ENCODE measurements at regions not wholly inside any gene's neighbourhood (a gene's known extent, or its start where the extent isn't known, plus 50 kb on each side); places are given as distances from the start of the nearest gene placed in this dataset.

DNA sequence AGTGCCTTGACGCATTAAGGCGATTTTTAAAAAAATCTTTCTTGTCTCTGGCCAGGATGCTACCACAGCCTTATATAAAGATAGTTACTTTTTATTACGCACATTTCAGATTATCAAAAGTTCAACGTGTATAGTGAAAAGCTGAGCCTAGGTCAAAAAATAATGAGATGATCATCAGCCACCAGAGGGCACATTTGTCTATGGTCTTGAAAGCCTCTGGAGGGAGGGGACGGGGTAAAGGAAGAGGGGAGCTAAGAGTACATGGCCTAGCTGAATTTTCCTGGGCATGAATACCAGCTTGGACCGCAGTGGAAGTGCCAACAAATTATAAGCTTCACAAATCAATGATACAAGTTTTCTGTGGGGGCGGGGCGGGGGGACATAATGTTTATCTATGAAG lies 285.9 kb upstream of the SMIM30 start:
- TF ChIP-seq POLR2A (IDR thresholded peaks at IDR 0.05) (no peak), POLR2AphosphoS5 (IDR thresholded peaks at IDR 0.05) (no peak), EP300 (IDR thresholded peaks at IDR 0.05) (no peak)
- TF ChIP-seq, protein P1, sequence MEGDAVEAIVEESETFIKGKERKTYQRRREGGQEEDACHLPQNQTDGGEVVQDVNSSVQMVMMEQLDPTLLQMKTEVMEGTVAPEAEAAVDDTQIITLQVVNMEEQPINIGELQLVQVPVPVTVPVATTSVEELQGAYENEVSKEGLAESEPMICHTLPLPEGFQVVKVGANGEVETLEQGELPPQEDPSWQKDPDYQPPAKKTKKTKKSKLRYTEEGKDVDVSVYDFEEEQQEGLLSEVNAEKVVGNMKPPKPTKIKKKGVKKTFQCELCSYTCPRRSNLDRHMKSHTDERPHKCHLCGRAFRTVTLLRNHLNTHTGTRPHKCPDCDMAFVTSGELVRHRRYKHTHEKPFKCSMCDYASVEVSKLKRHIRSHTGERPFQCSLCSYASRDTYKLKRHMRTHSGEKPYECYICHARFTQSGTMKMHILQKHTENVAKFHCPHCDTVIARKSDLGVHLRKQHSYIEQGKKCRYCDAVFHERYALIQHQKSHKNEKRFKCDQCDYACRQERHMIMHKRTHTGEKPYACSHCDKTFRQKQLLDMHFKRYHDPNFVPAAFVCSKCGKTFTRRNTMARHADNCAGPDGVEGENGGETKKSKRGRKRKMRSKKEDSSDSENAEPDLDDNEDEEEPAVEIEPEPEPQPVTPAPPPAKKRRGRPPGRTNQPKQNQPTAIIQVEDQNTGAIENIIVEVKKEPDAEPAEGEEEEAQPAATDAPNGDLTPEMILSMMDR (IDR thresholded peaks at IDR 0.05), result no peak
- WGBS, result 70% methylated on average over 8 of the region's 8 CpGs
- no peaks in the 10 kb centered on the region for H3K36me3 ChIP-seq
- H3K9me3 ChIP-seq, result no peaks in the 10 kb centered on the region
- no peak for DNase-seq (ENCODE audit: low spot score in 2 of 2)
- H3K27ac ChIP-seq, result no peak overlapping the region
- H3K4me1 ChIP-seq, result no peaks in the 10 kb centered on the region
- no peaks in the 10 kb centered on the region for H3K27me3 ChIP-seq
- no peak overlapping the region for H3K4me3 ChIP-seq

DNA sequence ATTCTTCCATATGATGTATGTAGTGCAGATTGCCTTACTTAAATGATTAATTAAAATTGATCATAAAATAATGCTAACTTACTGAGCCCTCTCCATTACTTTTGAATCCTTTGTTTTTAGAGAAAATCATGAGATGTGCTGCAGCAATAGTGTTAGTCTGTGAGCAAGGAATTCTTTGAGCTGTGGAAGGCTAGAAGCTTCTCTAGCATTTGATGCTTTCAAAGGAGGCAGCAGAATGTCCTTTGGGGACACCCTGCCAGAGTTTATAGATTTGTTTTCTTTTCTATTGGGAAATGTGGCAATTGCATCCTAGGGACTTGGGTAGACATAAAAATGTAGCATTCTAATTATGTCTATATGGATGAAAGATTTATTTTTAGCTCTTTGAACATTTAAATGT lies 284.1 kb upstream of the SMIM30 start:
- H3K27me3 ChIP-seq, result no peaks in the 10 kb centered on the region
- no peaks in the 10 kb centered on the region for H3K9me3 ChIP-seq
- DNase-seq (ENCODE audit: low spot score in 2 of 2), result no peak
- H3K27ac ChIP-seq, result no peak overlapping the region
- no peaks in the 10 kb centered on the region for H3K36me3 ChIP-seq
- TF ChIP-seq POLR2A (IDR thresholded peaks at IDR 0.05) (no peak), POLR2AphosphoS5 (IDR thresholded peaks at IDR 0.05) (no peak), EP300 (IDR thresholded peaks at IDR 0.05) (no peak)
- TF ChIP-seq, protein P1 (IDR thresholded peaks at IDR 0.05), result no peak
- no peaks in the 10 kb centered on the region for H3K4me1 ChIP-seq
- H3K4me3 ChIP-seq, result no peak overlapping the region

DNA sequence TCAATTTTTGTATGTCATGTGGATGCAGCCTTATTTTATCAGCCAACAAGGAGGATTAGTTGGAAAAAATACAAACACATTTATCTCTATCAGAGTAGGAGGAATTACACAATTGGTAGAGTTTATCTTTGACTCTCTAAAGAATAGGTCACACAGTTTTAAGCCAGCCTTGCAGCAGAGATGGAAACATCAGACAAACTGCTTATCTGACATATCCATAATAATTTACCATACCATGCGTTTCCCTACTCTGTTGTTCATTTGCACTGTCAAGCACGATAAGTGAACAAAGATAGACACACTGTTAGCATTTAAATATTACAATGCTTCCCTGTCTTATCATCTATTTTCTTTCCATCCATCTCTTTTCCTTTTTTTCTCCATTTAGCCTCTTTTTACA lies 283.7 kb upstream of the SMIM30 start:
- no peaks in the 10 kb centered on the region for H3K36me3 ChIP-seq
- H3K27me3 ChIP-seq, result no peaks in the 10 kb centered on the region
- WGBS, result 48% methylated on average over 2 of the region's 2 CpGs
- no peaks in the 10 kb centered on the region for H3K4me1 ChIP-seq
- H3K9me3 ChIP-seq, result no peaks in the 10 kb centered on the region
- H3K27ac ChIP-seq, result no peak overlapping the region
- H3K4me3 ChIP-seq, result no peak overlapping the region
- TF ChIP-seq POLR2A (IDR thresholded peaks at IDR 0.05) (no peak), EP300 (IDR thresholded peaks at IDR 0.05) (no peak), POLR2AphosphoS5 (IDR thresholded peaks at IDR 0.05) (no peak)
- TF ChIP-seq, protein P1 (IDR thresholded peaks at IDR 0.05), result no peak
- DNase-seq (ENCODE audit: low spot score in 2 of 2), result no peak

DNA sequence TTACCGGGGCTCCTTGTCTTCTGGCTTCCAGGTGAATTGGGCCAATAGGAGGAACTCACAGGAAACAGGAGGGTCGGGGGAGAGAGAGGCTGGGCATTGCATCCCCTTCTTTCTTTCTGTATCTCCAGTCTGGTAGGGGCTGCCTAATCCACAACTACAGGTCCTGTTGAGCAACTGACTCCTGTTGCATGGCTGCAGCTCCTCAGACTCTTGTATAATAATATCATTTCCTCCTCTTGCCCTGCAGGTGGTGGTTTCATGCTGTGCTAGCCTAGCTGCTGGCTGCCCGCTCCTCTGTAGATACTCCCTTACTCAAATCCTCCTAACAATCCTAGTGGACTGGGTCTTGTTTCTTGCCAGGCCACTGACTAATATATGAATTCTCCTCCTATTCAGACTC lies 276.5 kb upstream of the SMIM30 start:
- H3K27me3 ChIP-seq, result no peaks in the 10 kb centered on the region
- H3K9me3 ChIP-seq, result no peaks in the 10 kb centered on the region
- H3K27ac ChIP-seq, result no peak overlapping the region
- 64% methylated on average over 3 of the region's 3 CpGs for WGBS
- no peaks in the 10 kb centered on the region for H3K36me3 ChIP-seq
- H3K4me1 ChIP-seq, result no peaks in the 10 kb centered on the region
- no peak for TF ChIP-seq POLR2A (IDR thresholded peaks at IDR 0.05)
- TF ChIP-seq, protein P1 (IDR thresholded peaks at IDR 0.05), result no peak
- TF ChIP-seq EP300 (IDR thresholded peaks at IDR 0.05), result no peak
- TF ChIP-seq POLR2AphosphoS5 (IDR thresholded peaks at IDR 0.05), result no peak
- no peak for DNase-seq (ENCODE audit: low spot score in 2 of 2)
- H3K4me3 ChIP-seq, result no peak overlapping the region

DNA sequence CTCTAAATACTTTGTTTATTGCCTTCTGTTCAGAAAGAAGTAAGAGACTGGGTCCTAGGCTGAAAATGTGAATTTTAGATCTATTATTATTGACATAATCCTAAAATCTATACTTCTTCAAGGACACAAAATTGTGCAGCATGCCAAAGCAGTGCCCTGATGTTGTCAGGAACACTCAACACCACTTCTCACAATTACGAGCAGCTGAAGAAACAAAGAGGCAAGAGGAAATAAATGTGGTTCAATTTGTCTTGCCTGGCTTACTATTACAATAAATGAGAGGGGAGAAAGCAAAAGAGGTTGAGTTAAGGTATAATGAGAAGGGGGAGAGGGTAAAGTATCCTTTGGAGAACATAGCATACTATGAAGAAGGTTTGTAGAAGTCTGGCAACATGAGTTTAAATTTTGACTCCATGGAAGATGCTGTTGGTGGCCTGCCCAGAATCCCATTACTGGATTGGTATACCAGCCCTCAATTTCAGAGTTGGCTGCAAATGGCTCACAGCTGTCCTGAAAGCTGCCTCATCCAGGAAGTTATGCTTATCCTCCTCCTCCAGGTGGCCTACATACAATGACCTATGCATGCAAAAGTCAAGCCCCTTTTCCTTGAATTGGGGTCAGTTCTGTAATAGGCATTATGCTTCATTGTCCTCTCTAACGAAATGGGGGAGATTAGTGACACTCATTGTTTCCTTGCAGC lies 274.6 kb upstream of the SMIM30 start:
- no peaks in the 10 kb centered on the region for H3K36me3 ChIP-seq
- no peak overlapping the region for H3K27ac ChIP-seq
- H3K9me3 ChIP-seq, result no peaks in the 10 kb centered on the region
- H3K4me3 ChIP-seq, result no peak overlapping the region
- WGBS, result 74% methylated on average over 2 of the region's 2 CpGs
- no peak for DNase-seq (ENCODE audit: low spot score in 2 of 2)
- TF ChIP-seq, protein P1 (IDR thresholded peaks at IDR 0.05), result no peak
- TF ChIP-seq POLR2AphosphoS5 (IDR thresholded peaks at IDR 0.05), result no peak
- TF ChIP-seq EP300 (IDR thresholded peaks at IDR 0.05), result no peak
- TF ChIP-seq POLR2A (IDR thresholded peaks at IDR 0.05), result no peak
- no peaks in the 10 kb centered on the region for H3K27me3 ChIP-seq
- H3K4me1 ChIP-seq, result no peaks in the 10 kb centered on the region

Measured in suprapubic skin (tissue), 4 donors.